ENCODE measurements at regions not wholly inside any gene's neighbourhood (a gene's known extent, or its start where the extent isn't known, plus 50 kb on each side); places are given as distances from the start of the nearest gene placed in this dataset.
"Not testable (repeated sequence)": the region's sequence is repeated elsewhere in the genome, so short reads cannot be mapped to it uniquely, and the experiment has no call there.

- DNase-seq, result no peak
Observed at GRCh38 chr12:3371018-3371417, 120.0 kb upstream of the PRMT8 start.

GRCh38 chr12:3375326-3375725, 115.7 kb upstream of the PRMT8 start:
- no peak for DNase-seq

GRCh38 chr12:3376779-3377455, 114.1 kb upstream of the PRMT8 start:
- DNase-seq, result no peak

- DNase-seq, result no peak
Observed at GRCh38 chr12:3378655-3379054, 112.3 kb upstream of the PRMT8 start.

DNA sequence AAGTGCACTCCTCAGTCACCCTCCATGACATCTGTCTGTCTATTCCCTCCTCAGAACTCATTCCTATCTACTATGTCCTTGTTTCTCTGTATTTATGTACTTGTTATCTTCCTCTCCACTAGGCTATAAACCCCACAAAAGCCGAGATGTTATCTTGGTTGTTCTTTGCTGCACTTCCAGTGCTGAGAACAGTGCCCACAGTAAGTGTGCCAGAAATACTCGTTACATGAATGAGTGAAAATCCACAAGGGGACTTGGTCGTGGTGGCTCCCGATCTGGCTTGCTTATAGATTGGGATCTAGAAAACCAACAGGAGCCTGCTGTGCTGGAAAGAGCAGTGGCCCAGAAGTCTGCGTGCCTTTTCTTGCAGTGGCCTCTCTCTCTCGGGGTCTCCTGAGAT, 111.9 kb upstream of the PRMT8 start:
- DNase-seq, result no peak

DNA sequence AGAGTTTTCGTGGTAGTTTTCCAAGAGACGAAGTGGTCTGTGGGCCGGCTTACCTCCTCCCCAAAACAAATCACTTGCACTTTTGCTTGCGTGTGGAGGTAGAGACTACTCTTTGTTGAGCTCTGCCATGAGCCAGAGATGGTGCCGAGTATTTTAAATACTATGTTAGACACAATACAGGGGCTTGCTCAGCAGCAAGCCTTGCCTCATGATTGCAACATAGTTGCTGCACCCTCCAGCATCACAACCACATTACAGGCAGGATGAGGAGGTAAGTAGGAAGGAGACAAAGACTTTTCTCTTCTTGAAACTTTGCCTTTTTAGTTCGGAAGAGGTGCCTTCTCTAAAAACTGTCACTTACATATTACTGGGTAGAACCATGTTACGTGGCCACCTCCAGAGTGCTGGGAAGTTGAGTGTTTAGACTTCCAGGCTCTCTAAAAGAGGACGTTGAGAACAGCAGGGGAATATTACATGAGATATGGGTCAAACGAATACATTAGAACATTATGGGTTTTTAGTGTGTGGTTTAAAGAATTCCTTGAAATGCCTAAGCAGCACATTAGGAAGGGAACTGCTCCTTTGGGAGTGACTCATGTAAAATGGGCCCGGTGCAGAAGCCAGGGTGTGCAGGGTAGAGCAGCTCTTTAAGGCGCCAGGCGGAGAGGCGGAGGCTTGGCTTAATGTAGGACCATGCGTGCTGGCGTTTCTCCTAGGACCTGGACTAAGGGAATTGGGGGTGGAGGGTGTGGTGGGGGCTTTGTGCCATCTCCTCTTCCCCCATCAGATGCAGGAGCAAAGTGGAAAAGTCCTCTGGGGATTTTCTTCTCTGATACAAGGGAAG, 110.6 kb upstream of the PRMT8 start:
- DNase-seq, result no peak

- no peak for DNase-seq
Observed at GRCh38 chr12:3381059-3382047, 109.7 kb upstream of the PRMT8 start.

DNA sequence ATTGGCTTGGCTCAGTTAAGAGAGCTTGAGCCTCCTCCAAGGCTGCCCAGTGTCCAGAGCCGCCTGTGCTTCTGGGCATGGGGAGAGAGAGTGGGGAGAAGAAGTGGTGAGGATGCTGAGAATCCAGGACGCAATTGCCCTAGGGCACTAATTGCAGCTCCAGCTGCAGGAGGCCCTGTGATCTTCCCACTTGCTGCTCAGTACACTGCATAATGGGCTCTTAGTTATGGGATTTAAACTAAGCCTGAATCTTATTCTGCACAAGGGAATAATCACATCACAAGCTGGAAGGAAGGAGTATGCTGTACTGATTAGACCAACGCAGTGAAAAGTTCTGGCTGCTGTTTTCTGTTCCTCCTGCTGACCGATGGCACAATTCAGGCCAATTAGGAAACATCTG, 101.0 kb upstream of the PRMT8 start:
- DNase-seq, result no peak

GRCh38 chr12:3397596-3397995, 93.4 kb upstream of the PRMT8 start:
- not testable (repeated sequence) for DNase-seq

GRCh38 chr12:3398196-3398789, 92.7 kb upstream of the PRMT8 start:
- no peak for DNase-seq

DNA sequence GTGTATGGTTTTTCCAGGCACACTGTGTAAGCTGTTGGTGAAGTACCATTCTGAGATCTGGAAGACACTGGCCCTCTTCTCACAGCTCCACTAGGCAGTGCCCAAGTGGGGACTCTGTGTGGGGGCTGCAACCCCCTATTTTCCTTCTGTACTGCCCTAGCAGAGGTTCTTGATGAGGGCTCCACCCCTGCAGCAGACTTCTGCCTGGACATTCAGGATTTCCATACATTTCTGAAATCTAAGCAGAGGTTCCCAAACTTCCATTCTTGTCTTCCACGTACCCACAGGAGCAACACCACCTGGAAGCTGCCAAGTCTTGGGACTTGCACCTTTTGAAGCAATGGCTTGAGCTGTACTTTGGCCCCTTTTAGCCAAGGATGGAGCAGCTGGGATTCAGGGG, 85.2 kb upstream of the PRMT8 start:
- no peak for DNase-seq

DNA sequence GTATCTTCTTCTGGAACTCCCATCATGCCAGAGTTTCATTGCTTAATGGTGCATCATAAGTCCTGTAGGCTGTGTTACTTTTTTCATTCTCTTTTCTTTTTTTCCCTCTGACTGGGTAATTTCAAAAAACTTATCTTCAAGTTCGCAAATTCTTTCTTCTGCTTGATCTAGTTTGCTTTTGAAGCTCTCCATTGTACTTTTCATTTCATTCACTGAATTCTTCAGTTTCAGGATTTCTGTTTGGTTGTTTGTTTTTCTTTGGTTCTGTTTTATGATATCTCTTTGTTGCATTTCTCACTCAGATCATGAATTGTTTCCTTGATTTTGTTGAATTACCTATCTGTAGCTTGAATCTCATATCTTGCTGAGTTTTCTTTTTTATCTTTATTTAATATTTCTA, 83.3 kb upstream of the PRMT8 start:
- DNase-seq, result no peak

DNA sequence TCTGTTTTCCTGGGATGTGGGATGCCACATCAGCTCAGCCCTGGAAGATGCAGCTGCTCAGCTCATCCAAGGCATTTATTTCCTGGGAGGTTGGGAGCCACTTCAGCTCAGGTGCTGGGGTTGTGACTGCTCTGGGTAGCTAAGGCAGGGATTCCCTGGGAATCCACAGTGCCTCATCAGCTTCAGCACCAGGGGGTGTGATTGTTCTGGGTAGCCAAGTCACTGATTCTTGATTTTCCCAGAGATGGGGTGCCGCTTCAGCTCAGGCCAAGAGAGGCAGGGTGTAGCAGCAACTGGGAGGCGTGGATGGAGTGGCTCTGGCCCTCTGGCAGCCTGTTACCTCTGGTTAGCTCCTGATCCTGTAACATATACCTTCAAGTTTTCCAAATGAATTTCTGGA, 81.3 kb upstream of the PRMT8 start:
- no peak for DNase-seq

DNA sequence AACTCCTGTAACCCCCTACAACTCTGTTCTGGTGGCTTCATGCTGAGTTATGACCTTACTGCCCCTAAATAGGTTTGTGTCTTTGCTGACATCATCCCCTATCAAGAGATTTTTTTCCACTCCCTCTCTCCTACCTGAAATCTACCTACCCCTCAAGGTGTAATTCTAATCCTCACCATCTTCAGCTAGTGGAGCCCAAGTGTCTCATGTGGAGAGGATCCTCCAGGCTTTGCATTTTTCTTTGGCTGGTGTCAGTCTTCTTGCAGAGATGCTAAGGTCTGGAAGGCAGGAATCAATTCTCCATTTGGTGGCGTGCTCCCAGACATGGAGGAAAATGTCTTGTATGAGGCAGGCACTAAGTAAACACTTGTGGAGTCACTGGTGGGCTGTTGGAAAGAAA, 74.8 kb upstream of the PRMT8 start:
- DNase-seq, result no peak

- DNase-seq, result no peak
Observed at GRCh38 chr12:3416670-3417069, 74.3 kb upstream of the PRMT8 start.

- no peak for DNase-seq
Observed at GRCh38 chr12:3417113-3417512, 73.9 kb upstream of the PRMT8 start.

- DNase-seq, result no peak
Observed at GRCh38 chr12:3417937-3418462, 73.0 kb upstream of the PRMT8 start.

DNA sequence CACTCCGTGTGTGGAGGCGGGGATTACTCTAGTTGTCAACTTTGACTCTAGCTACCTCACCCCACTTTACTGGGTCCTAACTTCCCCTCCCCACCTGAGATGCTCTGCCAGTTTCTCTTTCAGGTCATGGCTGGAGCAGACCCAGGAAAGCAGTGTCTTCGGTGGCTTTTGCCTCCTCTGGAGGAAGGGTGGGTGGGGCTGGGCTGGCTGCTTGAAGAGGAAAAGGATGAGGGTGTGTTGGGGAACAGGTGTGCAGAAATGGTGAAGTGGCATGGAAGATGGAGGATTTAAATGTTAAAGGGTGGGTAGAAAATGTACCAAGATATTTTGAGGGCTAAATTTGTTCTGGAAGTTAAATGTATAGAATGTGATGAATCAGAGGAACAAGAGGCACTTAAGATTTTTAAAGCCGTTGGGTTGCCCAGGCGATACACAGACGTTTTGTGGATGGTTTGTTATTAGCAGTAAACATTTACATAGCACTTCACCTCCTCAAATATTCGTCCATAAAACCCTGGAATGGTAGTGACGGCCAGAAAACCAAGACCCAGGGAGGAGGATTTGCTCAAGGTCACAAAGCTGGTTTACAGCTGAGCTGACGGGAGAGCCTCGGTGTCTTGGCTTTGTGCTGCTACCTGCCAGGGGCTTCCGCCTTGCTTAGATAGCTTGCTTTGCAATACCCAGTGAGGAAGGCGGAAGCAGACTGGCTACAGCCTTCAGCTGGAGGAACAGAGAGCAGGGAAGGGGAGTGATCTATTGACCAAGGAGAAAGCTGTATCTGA, 72.2 kb upstream of the PRMT8 start:
- no peak for DNase-seq

GRCh38 chr12:3419558-3419957, 71.4 kb upstream of the PRMT8 start:
- no peak for DNase-seq

GRCh38 chr12:3420693-3421092, 70.3 kb upstream of the PRMT8 start:
- no peak for DNase-seq

- DNase-seq, result no peak
Observed at GRCh38 chr12:3421191-3421978, 69.6 kb upstream of the PRMT8 start.

Data from CD4-positive, alpha-beta T cell treated with Interleukin-4 for 1 hour (primary cell).